ENCODE measurements at regions not wholly inside any gene's neighbourhood (a gene's known extent, or its start where the extent isn't known, plus 50 kb on each side); places are given as distances from the start of the nearest gene placed in this dataset.

DNA sequence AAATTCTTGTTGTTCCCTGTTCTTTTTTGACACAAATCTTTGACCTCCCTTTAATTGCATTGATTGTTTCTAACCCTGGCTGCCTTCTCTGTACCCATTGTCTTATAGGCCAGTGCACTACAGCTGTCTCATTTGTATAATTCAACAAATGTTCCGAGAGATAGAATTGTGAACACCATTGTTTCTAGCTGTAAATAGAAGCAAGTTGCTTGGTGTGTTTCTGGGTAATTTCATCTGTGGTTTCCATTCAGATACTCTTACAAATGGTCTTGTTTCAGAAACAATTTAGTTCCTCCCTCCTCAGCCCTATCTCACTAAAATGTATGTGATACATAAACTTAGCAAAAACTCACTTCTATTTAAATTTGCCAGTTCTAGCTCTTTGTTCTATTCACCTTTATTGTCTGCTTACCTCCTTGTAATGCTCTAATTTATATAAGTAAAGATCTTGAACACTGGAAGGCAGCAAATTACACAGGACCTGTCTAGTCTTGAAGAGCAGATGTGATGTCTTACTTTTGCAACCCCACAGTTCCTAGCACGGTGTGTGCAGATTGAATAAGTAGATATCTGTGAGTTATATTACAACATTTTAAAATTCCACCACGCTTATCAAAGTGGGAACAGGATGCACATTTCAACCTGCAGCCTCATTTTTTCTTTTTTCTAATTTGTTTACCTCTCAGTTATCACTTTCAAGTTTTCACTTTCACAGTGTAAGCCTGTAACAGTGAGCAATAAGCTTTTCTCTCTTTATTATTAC lies 515.6 kb upstream of the ZP4 start:
- no CpG with 5 or more reads among the region's 3 CpGs for WGBS (ENCODE audit: extremely low coverage, insufficient read length, low lambda C conversion rate)
- no peaks in the 10 kb centered on the region for H3K27me3 Mint-ChIP-seq (ENCODE audit: low read depth)
- H3K23ac ChIP-seq (ENCODE audit: insufficient read length, low read depth, low read length): no peak overlapping the region
- no peak overlapping the region for H2BK120ac ChIP-seq (ENCODE audit: low read depth, low read length, poor library complexity, severe bottlenecking)
- H2BK20ac ChIP-seq (ENCODE audit: low read depth, low read length, poor library complexity, severe bottlenecking): no peak overlapping the region
- H2AFZ ChIP-seq (ENCODE audit: low read length): no peak overlapping the region
- H3K27me3 ChIP-seq (ENCODE audit: insufficient read depth, low read length): no peaks in the 10 kb centered on the region
- H3K23me2 ChIP-seq (ENCODE audit: insufficient read length, low read depth, low read length, poor library complexity, severe bottlenecking): no peaks in the 10 kb centered on the region
- no peaks in the 10 kb centered on the region for H4K20me1 ChIP-seq (ENCODE audit: control insufficient read depth, insufficient read depth, insufficient read length)
- no peak overlapping the region for H3T11ph ChIP-seq (ENCODE audit: low read length)
- 0 out of 5 replicates have a peak, but pooled peaks cover 0 to 4% of the 10 kb centered on the region in 2 experiments for H3K9me3 Mint-ChIP-seq
- TF ChIP-seq, protein P1, sequence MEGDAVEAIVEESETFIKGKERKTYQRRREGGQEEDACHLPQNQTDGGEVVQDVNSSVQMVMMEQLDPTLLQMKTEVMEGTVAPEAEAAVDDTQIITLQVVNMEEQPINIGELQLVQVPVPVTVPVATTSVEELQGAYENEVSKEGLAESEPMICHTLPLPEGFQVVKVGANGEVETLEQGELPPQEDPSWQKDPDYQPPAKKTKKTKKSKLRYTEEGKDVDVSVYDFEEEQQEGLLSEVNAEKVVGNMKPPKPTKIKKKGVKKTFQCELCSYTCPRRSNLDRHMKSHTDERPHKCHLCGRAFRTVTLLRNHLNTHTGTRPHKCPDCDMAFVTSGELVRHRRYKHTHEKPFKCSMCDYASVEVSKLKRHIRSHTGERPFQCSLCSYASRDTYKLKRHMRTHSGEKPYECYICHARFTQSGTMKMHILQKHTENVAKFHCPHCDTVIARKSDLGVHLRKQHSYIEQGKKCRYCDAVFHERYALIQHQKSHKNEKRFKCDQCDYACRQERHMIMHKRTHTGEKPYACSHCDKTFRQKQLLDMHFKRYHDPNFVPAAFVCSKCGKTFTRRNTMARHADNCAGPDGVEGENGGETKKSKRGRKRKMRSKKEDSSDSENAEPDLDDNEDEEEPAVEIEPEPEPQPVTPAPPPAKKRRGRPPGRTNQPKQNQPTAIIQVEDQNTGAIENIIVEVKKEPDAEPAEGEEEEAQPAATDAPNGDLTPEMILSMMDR (conservative IDR thresholded peaks at IDR 0.05): no peak
- no peak overlapping the region for H2AK5ac ChIP-seq (ENCODE audit: insufficient read length, low read length)
- no peak overlapping the region for H3K56ac ChIP-seq (ENCODE audit: insufficient read length, low read depth, low read length)
- H4K91ac ChIP-seq (ENCODE audit: insufficient read length, low read depth, low read length): no peak overlapping the region
- H3K79me1 ChIP-seq (ENCODE audit: insufficient read depth, low read depth, low read length, poor library complexity, severe bottlenecking): no peaks in the 10 kb centered on the region
- no peak overlapping the region for H3K4ac ChIP-seq (ENCODE audit: low read depth, low read length)
- no peak overlapping the region for H4K8ac ChIP-seq (replicated peaks; ENCODE audit: insufficient read length, low read depth, low read length)
- no peaks in the 10 kb centered on the region for H3K4me1 ChIP-seq (ENCODE audit: insufficient read depth, low read length)
- H3K27ac Mint-ChIP-seq: no peak overlapping the region; a peak in 1 of 7 replicates
- no peak overlapping the region for H3K14ac ChIP-seq (ENCODE audit: insufficient read depth, low read length)
- DNase-seq: no peak
- H3K4me3 Mint-ChIP-seq: no peak overlapping the region
- H3K9me3 ChIP-seq (ENCODE audit: control insufficient read depth, low read depth, low read length): no peaks in the 10 kb centered on the region
- H3K9ac ChIP-seq (ENCODE audit: extremely low read depth, insufficient read length, low read length): no peak overlapping the region
- no peak overlapping the region for H2BK5ac ChIP-seq (ENCODE audit: insufficient read length, low read length)
- no peak overlapping the region for H3K18ac ChIP-seq (ENCODE audit: insufficient read length, low read depth, low read length)
- H3K79me2 ChIP-seq (ENCODE audit: insufficient read depth, low read length): no peaks in the 10 kb centered on the region
- H3K27ac ChIP-seq (ENCODE audit: insufficient read length, low read depth, low read length): no peak overlapping the region
- H2BK12ac ChIP-seq (ENCODE audit: insufficient read length, low read depth, low read length): no peak overlapping the region
- H3K4me1 Mint-ChIP-seq: peaks cover 6 to 7% of the 10 kb centered on the region in 2 experiments
- H3K4me2 ChIP-seq (ENCODE audit: insufficient read depth, insufficient read length, low read length): no peak overlapping the region
- peaks cover 0 to 6% (median 0%) of the 10 kb centered on the region in 3 experiments; a peak in 1 of 7 replicates for H3K36me3 Mint-ChIP-seq (ENCODE audit: insufficient read depth in 1 of 3, low read depth in 3 of 3)
- no peak overlapping the region for H2BK15ac ChIP-seq (ENCODE audit: low read depth, low read length)
- no peak overlapping the region for H4K5ac ChIP-seq (ENCODE audit: insufficient read length, low read depth, low read length)
